ENCODE measurements at regions not wholly inside any gene's neighbourhood (a gene's known extent, or its start where the extent isn't known, plus 50 kb on each side); places are given as distances from the start of the nearest gene placed in this dataset.

DNA sequence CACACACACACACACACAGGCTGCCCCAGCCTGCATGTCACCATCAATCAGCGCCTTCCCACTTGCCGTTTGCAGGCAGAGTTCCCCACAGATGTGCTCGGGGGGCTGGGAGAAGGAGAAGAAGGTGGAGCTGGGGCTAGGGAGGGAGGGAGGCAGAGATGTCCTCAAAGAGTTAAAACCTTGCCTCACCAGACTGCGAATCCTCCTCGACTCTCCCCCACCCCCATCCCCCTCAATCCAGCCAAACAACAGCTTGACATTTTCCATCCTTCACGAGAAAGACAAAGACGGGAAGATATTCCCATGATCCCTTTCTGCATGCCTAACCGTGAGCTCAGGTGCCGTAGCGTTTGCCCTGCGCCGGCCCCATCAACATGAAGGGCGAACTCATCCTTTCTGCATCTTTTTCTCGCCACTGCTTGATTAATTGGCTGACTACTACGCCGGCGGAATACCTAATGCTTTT lies 365.5 kb downstream of the MIAT start:
- no peak for TF ChIP-seq TEAD4 (IDR thresholded peaks at IDR 0.05; ENCODE audit: low read depth, low read length)
- peak; percentile 88; the same call in 1 of the 2 replicates for TF ChIP-seq KDM1A (IDR thresholded peaks at IDR 0.05; ENCODE audit: borderline replicate concordance, low read length)
- Histone ChIP-seq H3K27me3 (replicated peaks in 1 of 4; ENCODE audit: control insufficient read depth in 3 of 4, extremely low read depth in 1 of 4, insufficient read depth in 3 of 4, low read length in 3 of 4) (no peaks in the 10 kb centered on the region), H3K23ac (ENCODE audit: insufficient read length) (no peak overlapping the region), H2BK120ac (replicated peaks; ENCODE audit: low read depth, low read length) (no peak overlapping the region), H2BK20ac (ENCODE audit: low read length) (no peak overlapping the region), H3K4me1 (replicated peaks in 1 of 4; ENCODE audit: control insufficient read depth in 3 of 4, insufficient read depth in 4 of 4, low read length in 3 of 4) (peaks cover 0 to 2% (median 0%) of the 10 kb centered on the region in 4 experiments; a peak in 3 of 7 replicates), H2AFZ (ENCODE audit: low read length) (no peak overlapping the region), H2AK5ac (ENCODE audit: low read depth, low read length) (no peak overlapping the region), H4K8ac (ENCODE audit: extremely low read depth, insufficient read depth, low read length) (no peak overlapping the region), H3K36me3 (ENCODE audit: control insufficient read depth in 2 of 4, insufficient read depth in 4 of 4, low read length in 3 of 4) (no peaks in the 10 kb centered on the region), H2BK12ac (ENCODE audit: low read depth, low read length) (0 out of 2 replicates have a peak overlapping the region, but pooled peaks have one; percentile 27), H3K4me3 (ENCODE audit: extremely low read depth in 1 of 4, insufficient read depth in 2 of 4, low read depth in 3 of 4, low read length in 4 of 4) (no peak overlapping the region), H2BK15ac (ENCODE audit: low read length) (no peak overlapping the region), H3K23me2 (ENCODE audit: low read depth, low read length) (peaks cover 9% of the 10 kb centered on the region; the same call in 1 of the 2 replicates), H3K79me2 (ENCODE audit: control insufficient read depth in 1 of 2, insufficient read depth in 2 of 2, low read length in 2 of 2) (no peaks in the 10 kb centered on the region), H3K4ac (replicated peaks; ENCODE audit: insufficient read length, low read depth, low read length) (no peak overlapping the region), H3K18ac (ENCODE audit: extremely low read depth, low read length) (no peak overlapping the region), H3K9ac (replicated peaks in 1 of 4; ENCODE audit: extremely low read depth in 1 of 4, low read depth in 3 of 4, low read length in 3 of 4) (no peak overlapping the region), H4K5ac (ENCODE audit: insufficient read length, low read depth, low read length) (no peak overlapping the region), H2BK5ac (ENCODE audit: low read depth, low read length) (peak overlapping the region; percentile 75; the same call in 1 of the 2 replicates), H3K14ac (ENCODE audit: insufficient read length) (no peak overlapping the region), H3K27ac (ENCODE audit: low read depth, low read length) (no peak overlapping the region), H4K20me1 (replicated peaks in 1 of 2; ENCODE audit: control insufficient read depth in 1 of 2, insufficient read depth in 2 of 2, low read length in 2 of 2) (no peaks in the 10 kb centered on the region), H3K9me3 (ENCODE audit: insufficient read depth in 2 of 2, low read depth in 1 of 2, low read length in 1 of 2) (no peaks in the 10 kb centered on the region), H3K4me2 (ENCODE audit: insufficient read depth in 1 of 2, low read depth in 2 of 2, low read length in 2 of 2) (no peak overlapping the region), H4K91ac (replicated peaks; ENCODE audit: insufficient read length, low read length) (no peak overlapping the region), H3K79me1 (ENCODE audit: low read depth, low read length) (no peaks in the 10 kb centered on the region), H3K56ac (replicated peaks; ENCODE audit: insufficient read length, low read depth, low read length) (no peak overlapping the region)
- POLR2A ChIA-PET (ENCODE audit: partially characterized antibody), result interaction anchor here (0.6 kb wide), 1 partner anchor 100 kb away, joined by 3 read pairs; no protein-coding TSS in a partner anchor
- no peak for DNase-seq (ENCODE audit: low read depth in 1 of 2, low spot score in 2 of 2)
- FAIRE-seq, result no peak
- WGBS, 2 experiments (ENCODE audit: extremely low coverage in 1 of 2, insufficient coverage in 1 of 2, insufficient read length in 1 of 2, insufficient replicate concordance in 2 of 2, low coverage in 1 of 2, low lambda C conversion rate in 2 of 2, missing lambda C conversion rate in 1 of 2), result 89% methylated on average over 13 of the region's 17 CpGs; no CpG with 5 or more reads in 1 of the 2 experiments
- CTCF ChIA-PET (ENCODE audit: partially characterized antibody), result interaction anchor here (1.0 to 1.7 kb wide), 2 partner anchors 9 to 26 kb away, joined by 3 to 4 read pairs; no protein-coding TSS in a partner anchor

All from H1 (cell line).